GM19025 (cell line): ENCODE measurements at regions not wholly inside any gene's neighbourhood (a gene's known extent, or its start where the extent isn't known, plus 50 kb on each side); places are given as distances from the start of the nearest gene placed in this dataset.
"Not testable (repeated sequence)": the region's sequence is repeated elsewhere in the genome, so short reads cannot be mapped to it uniquely, and the experiment has no call there.

Source experiments
- ATAC-seq: cut with Tn5 transposase; IDR thresholded peaks from one replicate; pipeline ENCODE4 v1.9.1; 2021; ENCODE audit warnings: mild to moderate bottlenecking, low read depth, moderate library complexity; ENCODE audit not compliant: unreplicated experiment

GRCh38 chr6:4434655-4435054 is 299.3 kb upstream of the ECI2 start:
- ATAC-seq: no peak

DNA sequence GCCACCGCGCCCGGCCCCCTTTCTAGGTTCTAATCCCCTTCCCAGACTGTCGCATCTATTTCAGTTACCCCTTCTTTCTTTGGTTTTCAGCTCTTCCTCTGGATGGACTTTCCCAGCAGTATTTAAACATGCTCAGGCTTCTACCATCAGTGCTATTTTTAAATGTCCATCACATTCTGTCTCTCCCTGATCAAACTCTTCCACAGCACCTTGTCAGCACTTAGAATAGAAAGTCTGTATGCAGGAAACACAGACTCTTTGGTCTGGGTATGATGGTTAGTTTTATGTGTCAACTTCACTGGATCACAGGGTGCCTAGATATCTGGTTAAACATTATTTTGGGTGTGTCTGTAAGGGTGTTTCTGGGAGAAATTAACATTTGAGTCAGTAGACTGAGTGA is 297.8 kb upstream of the ECI2 start:
- no peak for ATAC-seq

DNA sequence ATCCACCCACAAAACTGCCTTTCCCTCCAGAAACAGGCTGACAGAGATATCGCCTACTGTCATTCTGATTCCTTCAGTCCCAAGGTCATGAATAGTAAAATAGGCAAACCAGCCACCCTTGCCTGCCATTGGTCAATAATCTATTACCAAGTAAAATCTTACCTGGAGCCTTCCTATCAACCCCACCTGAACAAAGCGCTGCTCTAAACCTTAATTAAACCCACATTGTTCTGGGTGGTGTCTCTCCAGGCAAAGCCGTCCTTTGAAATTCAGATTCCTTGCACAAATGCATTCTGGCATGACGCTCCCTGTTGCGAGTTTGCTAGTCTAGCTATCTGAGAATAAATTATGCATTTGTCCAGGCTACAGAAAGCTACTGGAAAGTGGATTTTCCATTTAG is 291.6 kb upstream of the ECI2 start:
- ATAC-seq: no peak

DNA sequence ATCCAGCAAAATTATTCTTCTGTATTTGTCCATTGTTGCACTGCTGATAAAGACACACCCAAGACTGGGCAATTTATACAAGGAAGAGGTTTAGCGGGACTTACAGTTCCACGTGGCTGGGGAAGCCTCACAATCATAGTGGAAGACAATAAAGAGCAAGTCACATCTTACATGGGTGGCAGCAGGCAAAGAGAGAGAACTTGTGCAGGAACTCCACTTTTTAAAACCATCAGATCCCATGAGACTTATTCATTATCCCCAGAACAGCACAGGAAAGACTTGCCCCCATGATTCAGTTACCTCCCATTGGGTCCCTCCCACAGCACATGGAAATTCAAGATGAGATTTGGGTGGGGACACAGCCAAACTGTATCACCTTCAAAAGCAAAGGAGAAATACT is 286.5 kb upstream of the ECI2 start:
- no peak for ATAC-seq

DNA sequence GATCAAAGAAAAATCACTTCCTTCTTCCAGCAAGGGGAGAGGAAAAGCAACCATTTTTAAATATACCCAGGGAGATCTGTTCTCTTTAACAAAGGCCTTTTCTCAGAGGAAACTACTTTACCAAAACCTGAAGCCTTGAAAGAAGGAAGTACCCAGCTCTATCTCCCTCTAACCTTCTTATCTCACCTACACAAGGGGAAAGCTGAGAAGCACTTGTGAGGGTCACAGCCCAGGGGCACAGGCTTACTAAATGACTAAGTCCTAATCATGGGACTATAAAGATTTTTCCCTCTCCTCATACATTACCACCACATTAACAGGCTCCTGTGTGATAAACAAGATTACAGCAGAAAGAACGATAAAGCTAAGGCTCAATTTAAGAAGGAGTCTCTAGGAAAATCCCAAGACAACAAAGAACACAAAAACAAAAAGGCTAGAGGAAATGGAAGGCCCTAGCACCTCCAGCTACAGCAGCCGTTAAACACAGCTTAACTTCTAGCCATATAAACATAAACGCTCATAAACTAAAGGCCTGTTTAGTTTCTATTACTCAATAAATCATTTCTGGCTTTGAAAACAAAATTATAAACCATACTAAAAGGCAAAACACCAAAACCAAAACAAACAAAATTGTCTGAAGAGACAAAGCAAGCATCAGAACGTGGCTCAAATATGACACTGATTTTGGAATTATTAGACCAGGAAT is 284.9 kb upstream of the ECI2 start:
- ATAC-seq: no peak

DNA sequence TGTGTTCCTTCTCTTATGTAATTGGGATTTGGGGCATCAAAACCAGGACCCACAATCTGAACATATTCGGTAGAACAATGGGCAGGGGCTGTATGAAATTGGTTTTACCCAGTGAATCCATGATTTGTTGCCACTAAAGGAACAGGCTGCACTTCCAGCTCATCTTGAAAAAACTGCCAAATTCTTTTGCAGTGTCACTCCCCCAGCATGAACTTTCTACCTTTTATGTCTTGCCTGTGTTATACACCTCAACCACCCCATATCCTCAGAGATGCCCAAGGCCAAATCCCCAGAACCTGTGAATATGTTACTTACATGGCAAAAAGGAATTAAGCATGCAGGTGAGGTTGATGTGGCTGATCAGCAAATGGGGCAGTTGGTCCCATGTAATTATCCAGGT is 280.2 kb upstream of the ECI2 start:
- no peak for ATAC-seq

DNA sequence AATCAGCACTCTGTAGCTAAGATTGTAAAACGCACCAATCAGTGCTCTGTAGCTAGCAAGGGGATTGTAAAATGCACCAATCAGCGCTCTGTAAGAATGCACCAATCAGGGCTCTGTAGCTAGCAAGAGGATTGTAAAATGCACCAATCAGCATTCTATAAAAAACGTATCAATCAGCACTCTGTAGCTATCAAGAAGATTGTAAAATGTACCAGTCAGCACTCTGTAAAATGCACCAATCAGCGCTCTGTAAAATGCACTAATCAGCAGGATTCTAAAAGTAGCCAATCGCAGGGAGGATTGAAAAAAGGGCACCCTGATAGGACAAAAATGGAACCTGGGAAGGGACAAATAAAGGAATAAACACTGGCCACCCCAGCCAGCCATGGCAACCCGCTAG is 278.7 kb upstream of the ECI2 start:
- ATAC-seq: not testable (repeated sequence)

DNA sequence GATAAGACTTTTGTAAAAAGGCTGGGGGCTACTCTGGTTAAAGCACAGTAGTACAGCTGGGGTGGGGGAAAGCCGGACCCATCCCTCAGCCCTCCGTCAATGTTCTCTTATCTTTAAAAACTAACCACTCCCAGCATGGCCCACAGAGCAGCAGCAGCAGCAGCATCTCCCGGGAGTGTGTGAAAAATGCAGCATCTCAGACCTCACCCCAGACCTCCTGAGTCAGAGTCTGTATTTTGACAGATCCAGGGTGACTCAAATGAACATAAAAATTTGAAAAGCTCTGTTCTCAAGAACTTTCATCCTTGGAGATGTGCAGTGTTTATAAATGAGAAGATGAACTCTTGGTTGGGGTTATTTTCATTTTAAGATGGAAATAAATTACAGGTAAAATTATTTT is 277.7 kb upstream of the ECI2 start:
- no peak for ATAC-seq

DNA sequence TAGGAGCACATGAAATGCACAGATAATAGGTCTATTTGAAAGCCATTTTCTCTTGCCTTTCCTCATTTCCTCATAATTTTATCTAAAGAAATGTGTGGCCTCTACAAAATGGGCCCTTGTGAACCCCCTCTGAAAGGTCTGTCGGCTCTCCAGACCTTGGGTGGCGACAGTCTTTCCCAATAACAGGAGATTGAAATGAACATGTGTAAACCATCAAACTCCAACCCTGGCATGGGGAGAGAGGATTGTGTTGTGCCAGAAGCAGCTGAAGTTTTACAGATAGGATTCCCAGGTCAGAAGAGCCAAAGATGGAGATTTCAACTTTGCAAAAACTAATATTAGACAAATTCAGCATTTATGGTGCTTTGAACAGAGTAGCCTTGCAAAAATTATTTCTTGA is 277.1 kb upstream of the ECI2 start:
- no peak for ATAC-seq

DNA sequence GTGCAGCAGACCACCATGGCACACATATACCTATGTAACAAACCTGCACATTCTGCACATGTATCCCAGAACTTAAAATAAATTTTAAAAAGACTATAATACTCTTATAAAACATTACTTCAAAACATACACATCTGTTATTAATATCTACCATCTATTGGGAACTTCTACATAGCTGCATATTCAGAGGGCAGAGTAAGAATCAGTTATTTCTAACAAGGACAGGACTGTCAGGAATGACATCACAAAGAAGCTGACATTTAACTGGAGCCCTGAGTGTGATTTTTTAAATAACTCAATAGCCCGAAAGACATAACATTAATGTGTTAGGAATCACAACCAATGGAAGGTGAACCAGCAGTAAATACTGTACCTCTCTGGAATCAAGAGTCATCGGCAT is 276.7 kb upstream of the ECI2 start:
- ATAC-seq: no peak

GRCh38 chr6:4407710-4408109 is 272.3 kb upstream of the ECI2 start:
- ATAC-seq: peak; percentile 91

GRCh38 chr6:4405621-4406212 is 270.3 kb upstream of the ECI2 start:
- no peak for ATAC-seq

- no peak for ATAC-seq
Measured at GRCh38 chr6:4404415-4404814, 269.0 kb upstream of the ECI2 start.

GRCh38 chr6:4403828-4404227 is 268.5 kb upstream of the ECI2 start:
- ATAC-seq: no peak

GRCh38 chr6:4403023-4403752 is 267.8 kb upstream of the ECI2 start:
- no peak for ATAC-seq

- no peak for ATAC-seq
Measured at GRCh38 chr6:4402477-4402976, 267.2 kb upstream of the ECI2 start.

DNA sequence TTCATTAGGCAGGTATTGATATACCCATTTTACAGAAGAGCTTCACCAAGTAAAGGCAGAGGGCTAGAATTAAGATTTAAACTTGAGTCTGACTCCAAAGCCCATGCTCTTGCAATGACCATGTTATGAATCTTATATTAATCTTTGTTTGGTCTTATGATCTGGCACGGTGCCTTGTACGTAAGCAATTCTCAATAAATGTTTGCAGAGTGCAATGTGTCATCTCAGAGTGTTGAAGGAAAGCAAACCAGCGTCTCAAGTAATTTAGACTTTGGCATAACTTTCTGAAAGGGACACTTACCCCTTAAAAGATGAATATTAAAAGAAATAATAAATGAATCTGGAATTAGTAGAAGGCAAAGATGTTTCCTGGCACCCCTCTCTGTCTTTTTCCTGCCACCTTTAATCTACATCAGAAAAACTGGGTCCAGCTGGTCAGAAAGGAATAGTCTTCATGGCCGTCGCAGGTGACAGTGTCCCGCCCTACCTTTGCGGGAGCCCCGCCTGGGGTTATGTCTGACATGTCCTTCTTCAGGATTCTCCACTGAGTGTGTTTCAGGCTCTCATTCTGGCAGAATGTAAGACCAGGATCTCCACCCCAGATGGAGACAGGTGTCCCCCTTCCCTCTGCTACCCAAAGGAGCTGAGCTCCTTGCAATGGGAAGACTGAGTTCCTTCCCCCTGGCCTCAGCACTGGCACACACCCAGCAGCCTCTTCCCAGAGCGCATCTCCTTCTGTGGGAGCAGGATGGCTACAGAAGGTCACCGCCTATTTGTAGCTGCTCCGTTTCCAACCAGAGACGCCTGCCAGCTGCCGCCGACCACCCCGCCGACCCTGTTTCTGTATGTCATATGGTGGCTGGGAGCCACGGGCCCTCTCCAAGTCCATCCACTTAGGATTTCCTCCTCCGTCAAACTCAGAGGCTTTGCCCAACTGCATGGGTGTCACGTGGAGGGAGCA is 266.3 kb upstream of the ECI2 start:
- no peak for ATAC-seq

DNA sequence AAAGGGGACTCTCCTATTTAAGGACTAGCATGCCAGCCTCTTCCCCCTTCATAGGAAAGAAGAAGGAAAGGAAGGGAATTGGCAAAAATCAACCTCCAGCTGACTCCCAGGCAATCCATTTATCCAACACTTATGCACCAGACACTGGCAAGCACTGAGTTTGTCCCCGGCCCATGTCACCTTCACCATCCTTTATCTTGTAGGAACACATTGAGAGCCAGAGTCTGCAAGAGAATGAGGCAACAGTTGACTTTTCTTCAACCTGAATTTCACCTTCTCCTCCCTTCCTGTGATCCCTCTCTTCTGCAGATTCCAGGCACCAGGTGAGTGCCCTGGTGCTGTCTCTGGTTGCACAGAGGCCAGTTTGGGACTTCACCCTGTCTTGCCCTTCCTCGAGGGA is 264.3 kb upstream of the ECI2 start:
- no peak for ATAC-seq

- no peak for ATAC-seq
Measured at GRCh38 chr6:4398791-4399190, 263.4 kb upstream of the ECI2 start.

DNA sequence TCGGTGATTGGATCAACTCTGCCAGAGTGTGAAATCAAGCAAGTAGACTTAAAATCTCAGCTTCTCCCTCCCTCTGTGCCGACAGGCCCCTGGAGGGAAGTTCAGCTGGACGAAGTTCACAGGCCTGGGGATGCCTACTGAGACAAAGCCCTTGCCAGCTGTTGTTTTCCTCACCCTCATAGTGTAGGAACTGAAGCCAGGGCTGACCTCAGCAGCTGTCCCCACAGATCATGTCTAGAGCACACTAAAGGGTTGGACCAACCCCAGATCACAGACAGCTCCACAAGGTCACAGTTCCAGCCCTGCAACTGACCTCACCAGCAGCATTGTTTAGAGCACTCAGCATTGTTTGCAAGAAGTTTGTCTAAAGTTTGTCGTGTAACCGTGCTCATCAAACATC is 261.9 kb upstream of the ECI2 start:
- ATAC-seq: no peak

GRCh38 chr6:4396044-4396443 is 260.7 kb upstream of the ECI2 start:
- no peak for ATAC-seq
